KMS-11 (cell line): ENCODE measurements at regions not wholly inside any gene's neighbourhood (a gene's known extent, or its start where the extent isn't known, plus 50 kb on each side); places are given as distances from the start of the nearest gene placed in this dataset.

ENCODE experiments used
- H2AFZ ChIP-seq: fragments of 200-600 bp; sonication (generic); 2 replicates; pipeline ENCODE4 v1.6.1; 2016; ENCODE audit warnings: antibody characterized with exemption, mixed run types, low read depth
- H3K27ac ChIP-seq: fragments of 200-600 bp; sonication (generic); 2 replicates; pipeline ENCODE4 v1.6.1; 2016; ENCODE audit warnings: mild to moderate bottlenecking, mixed run types
- H3K27me3 ChIP-seq: fragments of 200-600 bp; sonication (generic); 2 replicates; pipeline ENCODE4 v1.6.1; 2017; ENCODE audit warnings: mild to moderate bottlenecking, low read depth, mixed run types, moderate library complexity; ENCODE audit not compliant: insufficient read depth
- H3K36me3 ChIP-seq: fragments of 200-600 bp; sonication (generic); 2 replicates; pipeline ENCODE4 v1.6.1; 2017; ENCODE audit warnings: mild to moderate bottlenecking, mixed run types; ENCODE audit not compliant: insufficient read depth
- H3K4me1 ChIP-seq: fragments of 200-600 bp; sonication (generic); 2 replicates; pipeline ENCODE4 v1.6.1; 2016; ENCODE audit warnings: mild to moderate bottlenecking, low read depth, mixed run types; ENCODE audit not compliant: poor library complexity, severe bottlenecking
- H3K4me2 ChIP-seq: fragments of 200-600 bp; sonication (generic); 2 replicates; pipeline ENCODE4 v1.7.0; 2016; ENCODE audit warnings: mild to moderate bottlenecking, mixed run types
- H3K4me3 ChIP-seq: fragments of 200-600 bp; sonication (generic); IDR thresholded peaks from 2 replicates; pipeline ENCODE4 v1.6.1; 2017; ENCODE audit warnings: low read depth, low read length, mixed read lengths; ENCODE audit not compliant: insufficient read depth
- H3K79me2 ChIP-seq: fragments of 200-600 bp; sonication (generic); 2 replicates; pipeline ENCODE4 v1.6.1; 2016; ENCODE audit warnings: low read depth, mixed run types; ENCODE audit not compliant: insufficient read depth
- H3K9ac ChIP-seq: fragments of 200-600 bp; sonication (generic); 2 replicates; pipeline ENCODE4 v1.6.1; 2016; ENCODE audit warnings: mild to moderate bottlenecking, mixed run types
- H4K20me1 ChIP-seq: fragments of 200-600 bp; sonication (generic); 2 replicates; pipeline ENCODE4 v1.6.1; 2016; ENCODE audit warnings: mild to moderate bottlenecking, mixed run types; ENCODE audit not compliant: insufficient read depth
- CTCF ChIP-seq: fragments of 200-600 bp; sonication (generic); conservative IDR thresholded peaks from 2 replicates; pipeline ENCODE4 v1.6.1; 2017; ENCODE audit warnings: low read depth, mild to moderate bottlenecking, antibody characterized with exemption, low read length, moderate library complexity, mixed read lengths

- Histone ChIP-seq H3K9ac (no peak overlapping the region), H3K27ac (no peak overlapping the region), H2AFZ (no peak overlapping the region), H3K27me3 (no peaks in the 10 kb centered on the region), H3K79me2 (no peaks in the 10 kb centered on the region), H3K36me3 (no peaks in the 10 kb centered on the region), H3K4me1 (no peaks in the 10 kb centered on the region), H3K4me2 (no peak overlapping the region), H4K20me1 (no peaks in the 10 kb centered on the region), H3K4me3 (no peak overlapping the region)
- no peak for TF ChIP-seq CTCF
Measured at GRCh38 chr6:156068881-156069280, 613.2 kb upstream of the NOX3 start.

- Histone ChIP-seq H3K36me3 (no peaks in the 10 kb centered on the region), H3K9ac (no peak overlapping the region), H3K4me1 (no peaks in the 10 kb centered on the region), H3K27ac (no peak overlapping the region), H3K4me3 (no peak overlapping the region), H4K20me1 (no peaks in the 10 kb centered on the region), H3K79me2 (no peaks in the 10 kb centered on the region), H3K4me2 (no peak overlapping the region), H3K27me3 (no peaks in the 10 kb centered on the region), H2AFZ (no peak overlapping the region)
- TF ChIP-seq CTCF: no peak
Measured at GRCh38 chr6:156065849-156066248, 610.2 kb upstream of the NOX3 start.

GRCh38 chr6:156062091-156062563 lies 606.5 kb upstream of the NOX3 start:
- TF ChIP-seq CTCF: no peak
- no peaks in the 10 kb centered on the region for H4K20me1 ChIP-seq
- no peak overlapping the region for H3K9ac ChIP-seq
- H3K27me3 ChIP-seq: no peaks in the 10 kb centered on the region
- no peak overlapping the region for H3K4me3 ChIP-seq
- no peaks in the 10 kb centered on the region for H3K79me2 ChIP-seq
- H3K4me2 ChIP-seq: no peak overlapping the region
- no peak overlapping the region for H3K27ac ChIP-seq
- no peaks in the 10 kb centered on the region for H3K4me1 ChIP-seq
- no peak overlapping the region for H2AFZ ChIP-seq
- H3K36me3 ChIP-seq: no peaks in the 10 kb centered on the region

- H3K79me2 ChIP-seq: no peaks in the 10 kb centered on the region
- H3K4me3 ChIP-seq: no peak overlapping the region
- TF ChIP-seq CTCF: no peak
- H3K4me1 ChIP-seq: no peaks in the 10 kb centered on the region
- no peak overlapping the region for H3K4me2 ChIP-seq
- H2AFZ ChIP-seq: no peak overlapping the region
- H3K9ac ChIP-seq: no peak overlapping the region
- H3K36me3 ChIP-seq: no peaks in the 10 kb centered on the region
- no peaks in the 10 kb centered on the region for H4K20me1 ChIP-seq
- H3K27me3 ChIP-seq: no peaks in the 10 kb centered on the region
- no peak overlapping the region for H3K27ac ChIP-seq
Measured at GRCh38 chr6:156061465-156061864, 605.8 kb upstream of the NOX3 start.
